IMR-90 (cell line): ENCODE measurements at regions not wholly inside any gene's neighbourhood (a gene's known extent, or its start where the extent isn't known, plus 50 kb on each side); places are given as distances from the start of the nearest gene placed in this dataset.

Experiments
- ATAC-seq: fragments of 200-7000 bp; cut with Tn5 transposase; 2 replicates; pipeline ENCODE4 v1.9.1; 2020; ENCODE audit warnings: low read depth, mild to moderate bottlenecking, moderate library complexity
- BruUV-seq: library from RNA; stranded (reverse); fragments of 400-500 nt; replicated peaks from 2 replicates; lab custom pipeline; 2021; lab: Mats Ljungman, UMichigan
- CTCF ChIA-PET: fragments of 300-600 bp; formaldehyde crosslinking; extraction: SDS; loops from one replicate; lab custom pipeline; 2021; ENCODE audit warnings: antibody characterized with exemption; lab: Yijun Ruan, JAX
- POLR2A ChIA-PET: fragments of 300-600 bp; sonication (Branson Sonifier 250); formaldehyde crosslinking; loops from one replicate; lab custom pipeline; 2022; ENCODE audit warnings: antibody characterized with exemption; ENCODE audit not compliant: unreplicated experiment; lab: Charles Lee
- DNase-seq: peaks from one replicate; pipeline ENCODE4 v3.0.0; 2013
- H2AFZ ChIP-seq: replicated peaks from 2 replicates; pipeline ENCODE3; 2013; ENCODE audit warnings: low read length, mild to moderate bottlenecking; ENCODE audit not compliant: poor library complexity
- H2AK5ac ChIP-seq: 2 replicates; pipeline ENCODE4 v1.6.1; 2013; ENCODE audit warnings: low read depth, low read length, inconsistent platforms
- H2AK9ac ChIP-seq: replicated peaks from 2 replicates; pipeline ENCODE3; 2013; ENCODE audit warnings: mild to moderate bottlenecking, low read depth, low read length, moderate library complexity; ENCODE audit not compliant: poor library complexity
- H2BK120ac ChIP-seq: 2 replicates; pipeline ENCODE4 v1.6.1; 2013; ENCODE audit warnings: low read depth, low read length, inconsistent platforms
- H2BK15ac ChIP-seq: 3 replicates; pipeline ENCODE4 v1.6.1; 2013; ENCODE audit warnings: low read depth, low read length, inconsistent platforms
- H2BK20ac ChIP-seq: 2 replicates; pipeline ENCODE4 v1.6.1; 2013; ENCODE audit warnings: low read depth, mild to moderate bottlenecking, inconsistent platforms, low read length, moderate library complexity
- H2BK5ac ChIP-seq: 2 replicates; pipeline ENCODE4 v1.6.1; 2013; ENCODE audit warnings: mild to moderate bottlenecking, low read depth, low read length, inconsistent platforms; ENCODE audit not compliant: poor library complexity, severe bottlenecking
- H3K14ac ChIP-seq: replicated peaks from 2 replicates; pipeline ENCODE4 v1.6.1; 2013; ENCODE audit warnings: low read depth, low read length, inconsistent platforms
- H3K18ac ChIP-seq: 2 replicates; pipeline ENCODE4 v1.6.1; 2013; ENCODE audit warnings: low read depth, low read length, control low read depth
- H3K23ac ChIP-seq: 2 replicates; pipeline ENCODE4 v1.6.1; 2013; ENCODE audit warnings: low read depth, low read length, inconsistent platforms
- H3K27ac ChIP-seq: 2 replicates; pipeline ENCODE4 v1.5.1; 2013; ENCODE audit warnings: mild to moderate bottlenecking, control low read depth, low read length; ENCODE audit not compliant: insufficient read depth
- H3K27me3 ChIP-seq: 2 replicates; pipeline ENCODE4 v1.6.1; 2013; ENCODE audit warnings: low read length; ENCODE audit not compliant: control insufficient read depth, insufficient read depth
- H3K36me3 ChIP-seq: 2 replicates; pipeline ENCODE4 v1.6.1; 2013; ENCODE audit warnings: low read length, mixed read lengths; ENCODE audit not compliant: control insufficient read depth, insufficient read depth
- H3K4ac ChIP-seq: 2 replicates; pipeline ENCODE4 v1.6.1; 2013; ENCODE audit warnings: low read depth, low read length, inconsistent platforms
- H3K4me1 ChIP-seq: 2 replicates; pipeline ENCODE4 v1.6.1; 2013; ENCODE audit warnings: low read length, mixed read lengths; ENCODE audit not compliant: control insufficient read depth, insufficient read depth
- H3K4me2 ChIP-seq: 2 replicates; pipeline ENCODE4 v1.6.1; 2013; ENCODE audit warnings: low read depth, mild to moderate bottlenecking, control low read depth, low read length, moderate library complexity
- H3K4me3 ChIP-seq: 2 replicates; pipeline ENCODE4 v1.5.1; 2013; ENCODE audit warnings: low read depth, mild to moderate bottlenecking, control low read depth, low read length, moderate library complexity; ENCODE audit not compliant: insufficient read depth
- H3K56ac ChIP-seq: 2 replicates; pipeline ENCODE4 v1.6.1; 2013; ENCODE audit warnings: low read length, inconsistent platforms; ENCODE audit not compliant: insufficient read depth; ENCODE audit errors: extremely low read depth
- H3K79me1 ChIP-seq, 2 experiments: 2 replicates each; pipeline ENCODE4 v1.6.1; 2013; ENCODE audit warnings: low read length in 2 of 2, inconsistent platforms in 1 of 2, low read depth in 1 of 2
- H3K9ac ChIP-seq: 2 replicates; pipeline ENCODE4 v1.6.1; 2013; ENCODE audit warnings: low read depth, low read length, control low read depth
- H3K9me1 ChIP-seq: 2 replicates; pipeline ENCODE4 v1.6.1; 2013; ENCODE audit warnings: low read length, inconsistent platforms; ENCODE audit not compliant: insufficient read depth
- H3K9me3 ChIP-seq: 2 replicates; pipeline ENCODE4 v1.6.1; 2013; ENCODE audit warnings: low read length; ENCODE audit not compliant: control insufficient read depth, insufficient read depth
- H4K20me1 ChIP-seq: 2 replicates; pipeline ENCODE4 v1.6.1; 2013; ENCODE audit warnings: low read length, inconsistent platforms; ENCODE audit not compliant: insufficient read depth
- H4K5ac ChIP-seq: 2 replicates; pipeline ENCODE4 v1.6.1; 2013; ENCODE audit warnings: mild to moderate bottlenecking, low read depth, low read length, control low read depth
- H4K8ac ChIP-seq, 2 experiments: 2 replicates each; pipeline ENCODE4 v1.6.1; 2013; ENCODE audit warnings: low read depth in 2 of 2, low read length in 2 of 2, control low read depth in 1 of 2, inconsistent platforms in 1 of 2
- H4K91ac ChIP-seq: 2 replicates; pipeline ENCODE4 v1.6.1; 2013; ENCODE audit warnings: low read depth, low read length, inconsistent platforms; ENCODE audit not compliant: insufficient read depth
- CEBPB ChIP-seq: IDR thresholded peaks from 2 replicates; pipeline ENCODE4 v1.6.1; 2012; ENCODE audit warnings: low read depth, low read length, improper control_type of control experiment
- ELK1 ChIP-seq: fragments of 150-350 bp; IDR thresholded peaks from 2 replicates; pipeline ENCODE4 v1.6.1; 2016; ENCODE audit warnings: low read depth, mild to moderate bottlenecking, low read length, moderate library complexity, borderline replicate concordance
- NFE2L2 ChIP-seq: fragments of 150-350 bp; IDR thresholded peaks from 2 replicates; pipeline ENCODE4 v1.6.1; 2016; ENCODE audit warnings: low read depth, mild to moderate bottlenecking, low read length
- RAD21 ChIP-seq: IDR thresholded peaks from 2 replicates; pipeline ENCODE4 v1.6.1; 2012; ENCODE audit warnings: low read length, improper control_type of control experiment
- WGBS, 2 experiments: methylation state at CpG; one replicate each; pipeline versions ENCODE4 v1.1.5 to v1.1.7; 2013; ENCODE audit warnings: missing lambda C conversion rate in 2 of 2; ENCODE audit not compliant: insufficient read length in 1 of 2; ENCODE audit errors: extremely low coverage in 2 of 2; 5-methylcytosine and 5-hydroxymethylcytosine counted together
- dilution Hi-C: fragments of 300-500 bp; cut with HindIII; formaldehyde crosslinking; loops from one replicate; pipeline ENCODE4 v1.14.3; 2018; ENCODE audit warnings: low sequenced_read_pairs; ENCODE audit not compliant: unreplicated experiment
- in situ Hi-C: fragments of 300-500 bp; cut with MboI; formaldehyde crosslinking; loops from 3 replicates; pipeline ENCODE4 v1.14.3; 2019; ENCODE audit warnings: low sequenced_read_pairs, inconsistent platforms, mixed read lengths
- intact Hi-C: fragments of 100-400 bp; cut with micrococcal nuclease; formaldehyde crosslinking; loops from 2 replicates; pipeline ENCODE4 v1.10.0; 2022

GRCh38 chr2:183606022-183606717 lies 481.9 kb downstream of the NUP35 start:
- H2BK20ac ChIP-seq: no peak overlapping the region
- DNase-seq (no peak), ATAC-seq (no peak)
- H3K23ac ChIP-seq: no peak overlapping the region
- H3K4ac ChIP-seq: no peak overlapping the region
- in situ Hi-C loops (no loop called here), dilution Hi-C loops (no loop called here), intact Hi-C loops (no loop called here)
- H3K9ac ChIP-seq: no peak overlapping the region
- no peak for TF ChIP-seq RAD21
- TF ChIP-seq ELK1: no peak
- TF ChIP-seq CEBPB: no peak
- TF ChIP-seq NFE2L2: no peak
- H3K18ac ChIP-seq: no peak overlapping the region
- ChIA-PET CTCF (interaction anchor here (1.0 kb wide), 1 partner anchor 9 kb away, joined by 3 read pairs; no protein-coding TSS in a partner anchor), POLR2A (no interaction called here)
- H3K36me3 ChIP-seq: no peaks in the 10 kb centered on the region
- H4K8ac ChIP-seq: no peak overlapping the region
- H3K4me2 ChIP-seq: no peak overlapping the region
- H2AFZ ChIP-seq: no peak overlapping the region
- H3K56ac ChIP-seq: no peak overlapping the region
- no peaks in the 10 kb centered on the region for H3K9me1 ChIP-seq
- H2BK15ac ChIP-seq: no peak overlapping the region
- H2BK120ac ChIP-seq: no peak overlapping the region
- BruUV-seq: no TSS peak
- no CpG with 5 or more reads among the region's 2 CpGs for WGBS, 2 experiments
- no peak overlapping the region for H4K91ac ChIP-seq
- H3K27me3 ChIP-seq: no peaks in the 10 kb centered on the region
- no peak overlapping the region for H2AK5ac ChIP-seq
- no peak overlapping the region for H2AK9ac ChIP-seq
- H3K27ac ChIP-seq: no peak overlapping the region
- no peaks in the 10 kb centered on the region for H4K20me1 ChIP-seq
- no peaks in the 10 kb centered on the region for H3K4me1 ChIP-seq
- peaks cover 4% of the 10 kb centered on the region for H3K9me3 ChIP-seq
- H3K79me1 ChIP-seq: no peaks in the 10 kb centered on the region
- no peak overlapping the region for H3K4me3 ChIP-seq
- no peak overlapping the region for H2BK5ac ChIP-seq
- no peak overlapping the region for H3K14ac ChIP-seq
- H4K5ac ChIP-seq: no peak overlapping the region
